Upper lobe of left lung (tissue), 4 donors: ENCODE measurements at regions not wholly inside any gene's neighbourhood (a gene's known extent, or its start where the extent isn't known, plus 50 kb on each side); places are given as distances from the start of the nearest gene placed in this dataset.

Experiments used
- CTCF ChIP-seq, 6 experiments: fragments of 450-650 bp in 4 of 6; fragments of 200-600 bp in 2 of 6; sonication (generic) in 2 of 6; IDR thresholded peaks; one replicate each; pipeline ENCODE4 v1.5.1; 2016 to 2019; ENCODE audit warnings: antibody characterized with exemption in 6 of 6
- EP300 ChIP-seq, 4 donors: sonication (generic); formaldehyde crosslinking; IDR thresholded peaks; one replicate each; pipeline ENCODE4 v1.5.1; 2017; ENCODE audit warnings: antibody characterized with exemption in 4 of 4, control low read depth in 2 of 4
- POLR2A ChIP-seq, 4 donors: fragments of 450-650 bp; IDR thresholded peaks; one replicate each; pipeline ENCODE4 v1.5.1; 2016 to 2017; ENCODE audit warnings: antibody characterized with exemption in 4 of 4, mild to moderate bottlenecking in 2 of 4

- TF ChIP-seq CTCF (IDR thresholded peaks at IDR 0.05) (no peak), EP300 (IDR thresholded peaks at IDR 0.05) (no peak), POLR2A (IDR thresholded peaks at IDR 0.05) (no peak)
Observed at GRCh38 chr6:44004136-44004535, 123.1 kb downstream of the MRPL14 start.
